Transverse colon (tissue), 4 donors: ENCODE measurements at regions not wholly inside any gene's neighbourhood (a gene's known extent, or its start where the extent isn't known, plus 50 kb on each side); places are given as distances from the start of the nearest gene placed in this dataset.

Source experiments
- DNase-seq: peaks from one replicate; pipeline ENCODE4 v3.0.0-alpha.2; 2019
- H3K27ac ChIP-seq, 4 donors: fragments of 200-600 bp; sonication (generic); 2 replicates each; pipeline ENCODE4 v1.5.1; 2016 to 2018; ENCODE audit warnings: inconsistent platforms in 4 of 4
- H3K27me3 ChIP-seq: fragments of 200-600 bp; sonication (generic); 2 replicates; pipeline ENCODE4 v1.5.1; 2017; ENCODE audit warnings: inconsistent platforms
- H3K36me3 ChIP-seq, 4 donors: fragments of 200-600 bp; sonication (generic); 2 replicates each; pipeline ENCODE4 v1.5.1; 2017 to 2019; ENCODE audit warnings: inconsistent platforms in 4 of 4
- H3K4me1 ChIP-seq, 4 donors: fragments of 200-600 bp; sonication (generic); 2 replicates each; pipeline ENCODE4 v1.5.1; 2017 to 2020; ENCODE audit warnings: inconsistent platforms in 4 of 4
- H3K4me3 ChIP-seq, 4 donors: fragments of 200-600 bp; sonication (generic); 1 replicate in 1 of 4; 2 replicates in 3 of 4; pipeline versions ENCODE4 v1.5.1 to v1.6.1; 2017 to 2019; ENCODE audit warnings: inconsistent platforms in 4 of 4
- H3K9me3 ChIP-seq, 2 donors: fragments of 200-600 bp; sonication (generic); 2 replicates each; pipeline ENCODE4 v1.5.1; 2017 to 2019; ENCODE audit warnings: inconsistent platforms in 2 of 2
- EP300 ChIP-seq: sonication (generic); formaldehyde crosslinking; IDR thresholded peaks from one replicate; pipeline ENCODE4 v1.6.1; 2017; ENCODE audit warnings: antibody characterized with exemption, low read depth
- POLR2A ChIP-seq: fragments of 450-650 bp; IDR thresholded peaks from one replicate; pipeline ENCODE4 v1.6.1; 2016; ENCODE audit warnings: antibody characterized with exemption, mild to moderate bottlenecking, moderate library complexity
- POLR2AphosphoS5 ChIP-seq, 3 donors: sonication (generic); formaldehyde crosslinking; IDR thresholded peaks; one replicate each; pipeline ENCODE4 v1.6.1; 2016; ENCODE audit warnings: antibody characterized with exemption in 3 of 3
- WGBS, 2 donors: methylation state at CpG; one replicate each; pipeline ENCODE4 v1.1.5; 2018; ENCODE audit warnings: low coverage in 1 of 2; 5-methylcytosine and 5-hydroxymethylcytosine counted together
- in situ Hi-C, 4 donors: fragments of 200-750 bp; cut with MboI; loops; one replicate each; pipeline versions ENCODE4 v1.15.0 to v1.15.1; 2017; ENCODE audit warnings: low sequenced_read_pairs in 3 of 4, low pct_ligation_motif_present in 1 of 4, low pct_unique_long_range_greater_than_20kb in 1 of 4
- intact Hi-C: fragments of 100-400 bp; cut with DNase I; formaldehyde crosslinking; loops from one replicate; pipeline ENCODE4 v1.15.1; 2023; ENCODE audit warnings: low total_unique reads
- TF ChIP-seq, protein P1 (sequence below), 5 experiments: fragments of 200-600 bp in 3 of 5; fragments of 450-650 bp in 2 of 5; sonication (generic) in 3 of 5; IDR thresholded peaks; 1 replicate in 2 of 5; 2 replicates in 3 of 5; pipeline ENCODE4 v1.5.1; 2016 to 2017; ENCODE audit warnings: antibody characterized with exemption in 5 of 5, inconsistent platforms in 3 of 5, mild to moderate bottlenecking in 2 of 5, moderate library complexity in 1 of 5

- 47 to 70% methylated on average over 3 of the region's 3 CpGs for whole genome bisulfite sequencing, 2 donors
- in situ Hi-C loops (loop anchor here in 2 of 4 donors (25.0 kb wide), 1 partner anchor 731 kb away; no protein-coding TSS in a partner anchor), intact Hi-C loops (no loop called here)
Observed at GRCh38 chr18:60568220-60568619, 195.6 kb upstream of the MC4R start.

GRCh38 chr18:60570172-60570571, 197.6 kb upstream of the MC4R start:
- intact Hi-C loops, result no loop called here
- Histone ChIP-seq H3K9me3 (no peaks in the 10 kb centered on the region), H3K27me3 (no peaks in the 10 kb centered on the region), H3K27ac (no peak overlapping the region), H3K4me3 (no peak overlapping the region), H3K4me1 (no peaks in the 10 kb centered on the region), H3K36me3 (no peaks in the 10 kb centered on the region)
- TF ChIP-seq POLR2AphosphoS5 (IDR thresholded peaks at IDR 0.05) (no peak), EP300 (no peak), POLR2A (no peak)
- TF ChIP-seq, protein P1, sequence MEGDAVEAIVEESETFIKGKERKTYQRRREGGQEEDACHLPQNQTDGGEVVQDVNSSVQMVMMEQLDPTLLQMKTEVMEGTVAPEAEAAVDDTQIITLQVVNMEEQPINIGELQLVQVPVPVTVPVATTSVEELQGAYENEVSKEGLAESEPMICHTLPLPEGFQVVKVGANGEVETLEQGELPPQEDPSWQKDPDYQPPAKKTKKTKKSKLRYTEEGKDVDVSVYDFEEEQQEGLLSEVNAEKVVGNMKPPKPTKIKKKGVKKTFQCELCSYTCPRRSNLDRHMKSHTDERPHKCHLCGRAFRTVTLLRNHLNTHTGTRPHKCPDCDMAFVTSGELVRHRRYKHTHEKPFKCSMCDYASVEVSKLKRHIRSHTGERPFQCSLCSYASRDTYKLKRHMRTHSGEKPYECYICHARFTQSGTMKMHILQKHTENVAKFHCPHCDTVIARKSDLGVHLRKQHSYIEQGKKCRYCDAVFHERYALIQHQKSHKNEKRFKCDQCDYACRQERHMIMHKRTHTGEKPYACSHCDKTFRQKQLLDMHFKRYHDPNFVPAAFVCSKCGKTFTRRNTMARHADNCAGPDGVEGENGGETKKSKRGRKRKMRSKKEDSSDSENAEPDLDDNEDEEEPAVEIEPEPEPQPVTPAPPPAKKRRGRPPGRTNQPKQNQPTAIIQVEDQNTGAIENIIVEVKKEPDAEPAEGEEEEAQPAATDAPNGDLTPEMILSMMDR (IDR thresholded peaks at IDR 0.05), result no peak
- in situ Hi-C loops, result loop anchor here in 2 of 4 donors (25.0 kb wide), 1 partner anchor 733 kb away; no protein-coding TSS in a partner anchor
- no peak for DNase-seq
- WGBS, 2 donors, result 83 to 95% methylated on average over 1 of the region's 1 CpG

More at GRCh38 chr18:60568220-60568619, 195.6 kb upstream of the MC4R start:
- Histone ChIP-seq H3K4me1 (no peaks in the 10 kb centered on the region), H3K36me3 (no peaks in the 10 kb centered on the region), H3K27ac (no peak overlapping the region), H3K9me3 (no peaks in the 10 kb centered on the region), H3K27me3 (no peaks in the 10 kb centered on the region), H3K4me3 (no peak overlapping the region)
- TF ChIP-seq POLR2AphosphoS5 (IDR thresholded peaks at IDR 0.05), result no peak
- TF ChIP-seq EP300, result no peak
- TF ChIP-seq, protein P1 (IDR thresholded peaks at IDR 0.05), result no peak
- TF ChIP-seq POLR2A, result no peak
- DNase-seq, result no peak

GRCh38 chr18:60577457-60577856, 204.9 kb upstream of the MC4R start:
- no peaks in the 10 kb centered on the region for H3K9me3 ChIP-seq
- in situ Hi-C loops (no loop called here), intact Hi-C loops (no loop called here)
- H3K36me3 ChIP-seq, result no peaks in the 10 kb centered on the region
- no peak overlapping the region for H3K27ac ChIP-seq
- no peaks in the 10 kb centered on the region for H3K4me1 ChIP-seq
- DNase-seq, result no peak
- 97 to 100% methylated on average over 1 of the region's 1 CpG for WGBS, 2 donors
- no peak overlapping the region for H3K4me3 ChIP-seq
- TF ChIP-seq POLR2AphosphoS5 (IDR thresholded peaks at IDR 0.05) (no peak), EP300 (no peak), POLR2A (no peak)
- TF ChIP-seq, protein P1 (IDR thresholded peaks at IDR 0.05), result no peak
- no peaks in the 10 kb centered on the region for H3K27me3 ChIP-seq

DNA sequence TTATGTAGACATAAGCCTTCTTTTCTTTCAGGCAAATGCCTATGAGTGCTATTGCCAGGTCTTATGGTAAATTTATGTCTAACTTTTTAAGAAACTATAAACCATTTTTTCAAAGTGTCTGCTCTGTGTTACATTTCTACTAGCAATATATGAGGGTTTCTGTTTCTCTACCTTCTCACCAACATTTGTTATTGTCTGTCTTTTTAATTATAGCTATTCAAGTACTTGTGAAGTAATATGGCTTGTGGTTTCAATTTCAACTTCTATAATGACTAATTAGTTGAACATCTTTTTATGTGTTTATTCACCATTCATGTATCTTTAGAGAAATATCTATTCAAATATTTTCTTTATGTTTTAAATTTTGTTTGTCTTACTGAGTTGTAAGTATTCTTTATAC, 213.1 kb upstream of the MC4R start:
- in situ Hi-C loops, result no loop called here
- no peaks in the 10 kb centered on the region for H3K36me3 ChIP-seq
- DNase-seq, result no peak
- intact Hi-C loops, result no loop called here
- no peaks in the 10 kb centered on the region for H3K4me1 ChIP-seq
- no peaks in the 10 kb centered on the region for H3K27me3 ChIP-seq
- TF ChIP-seq, protein P1 (IDR thresholded peaks at IDR 0.05), result no peak
- TF ChIP-seq EP300, result no peak
- no peak for TF ChIP-seq POLR2A
- no peak for TF ChIP-seq POLR2AphosphoS5 (IDR thresholded peaks at IDR 0.05)
- H3K9me3 ChIP-seq, result no peaks in the 10 kb centered on the region
- H3K4me3 ChIP-seq, result no peak overlapping the region
- no peak overlapping the region for H3K27ac ChIP-seq
